K562 (cell line): ENCODE measurements at regions not wholly inside any gene's neighbourhood (a gene's known extent, or its start where the extent isn't known, plus 50 kb on each side); places are given as distances from the start of the nearest gene placed in this dataset.

Source experiments
- ATAC-seq: fragments of 200-7000 bp; cut with Tn5 transposase; 3 replicates; pipeline ENCODE4 v1.9.1; 2020; ENCODE audit warnings: moderate library complexity
- BruUV-seq: library from RNA; stranded (reverse); fragments of 400-500 nt; replicated peaks from 2 replicates; lab custom pipeline; 2021; lab: Mats Ljungman, UMichigan
- CTCF ChIA-PET: fragments of 300-600 bp; formaldehyde crosslinking; extraction: SDS; loops from one replicate; lab custom pipeline; 2021; ENCODE audit warnings: low intra/inter-chr PET ratio; lab: Yijun Ruan, JAX
- POLR2A ChIA-PET: fragments of 300-600, 350-650 bp; sonication (Branson Sonifier 250); formaldehyde crosslinking; extraction: SDS; loops from one replicate; lab custom pipeline; 2021; ENCODE audit warnings: antibody characterized with exemption, inconsistent platforms; lab: Yijun Ruan, JAX
- DNase-seq, 4 experiments: peaks; one replicate each; pipeline versions ENCODE4 v3.0.0 to v3.0.0-alpha.2; 2011 to 2018; ENCODE audit warnings: low spot score in 3 of 4, mixed read lengths in 3 of 4; ENCODE audit errors: extremely low read depth in 1 of 4
- FAIRE-seq: peaks from 2 replicates; lab custom pipeline; 2011; peaks lifted over from hg19 to GRCh38; lab: Jason Lieb, UNC
- H2AFZ ChIP-seq: 2 replicates; pipeline ENCODE4 v1.6.0; 2011; ENCODE audit warnings: low read depth, low read length, control low read depth, inconsistent platforms
- H3K27ac ChIP-seq: fragments of 200-600 bp; 3 replicates; pipeline ENCODE4 v1.8.0; 2011; ENCODE audit warnings: low read depth, mild to moderate bottlenecking, control low read depth, inconsistent platforms, low read length, moderate library complexity, mixed read lengths; ENCODE audit errors: extremely low read depth
- H3K27me3 ChIP-seq, 2 experiments: fragments of 300-600 bp in 1 of 2; 2 replicates in 1 of 2; 3 replicates in 1 of 2; pipeline versions ENCODE4 v1.6.0 to v1.8.0; 2011; ENCODE audit warnings: inconsistent platforms in 2 of 2, low read length in 2 of 2, mild to moderate bottlenecking in 1 of 2, mixed read lengths in 1 of 2, moderate library complexity in 1 of 2; ENCODE audit not compliant: control insufficient read depth in 2 of 2, insufficient read depth in 2 of 2
- H3K36me3 ChIP-seq: fragments of 300-600 bp; 3 replicates; pipeline ENCODE4 v1.8.0; 2011; ENCODE audit warnings: mild to moderate bottlenecking, low read length, inconsistent platforms; ENCODE audit not compliant: control insufficient read depth, insufficient read depth
- H3K4me1 ChIP-seq, 2 experiments: fragments of 200-600 bp in 1 of 2; replicated peaks in 1 of 2; 2 replicates in 1 of 2; 3 replicates in 1 of 2; pipeline versions ENCODE4 v1.5.1 to v1.8.0; 2011; ENCODE audit warnings: inconsistent platforms in 2 of 2, low read length in 2 of 2, mild to moderate bottlenecking in 1 of 2, mixed read lengths in 1 of 2, moderate library complexity in 1 of 2; ENCODE audit not compliant: control insufficient read depth in 2 of 2, insufficient read depth in 2 of 2
- H3K4me2 ChIP-seq: 2 replicates; pipeline ENCODE4 v1.6.1; 2011; ENCODE audit warnings: low read length, control low read depth, inconsistent platforms, mixed read lengths; ENCODE audit not compliant: insufficient read depth
- H3K4me3 ChIP-seq: fragments of 200-600 bp; sonication (generic), shearing (Covaris generic); 2 replicates; pipeline ENCODE4 v1.5.1; 2016; ENCODE audit warnings: control low read depth, inconsistent platforms
- H3K79me2 ChIP-seq: fragments of 200-600 bp; 3 replicates; pipeline ENCODE4 v1.8.0; 2011; ENCODE audit warnings: low read length, inconsistent platforms; ENCODE audit not compliant: control insufficient read depth, insufficient read depth
- H3K9ac ChIP-seq, 2 experiments: 2 replicates each; pipeline versions ENCODE4 v1.6.0 to v1.6.1; 2011; ENCODE audit warnings: low read depth in 2 of 2, low read length in 2 of 2, control low read depth in 1 of 2, inconsistent platforms in 1 of 2, mild to moderate bottlenecking in 1 of 2, mixed read lengths in 1 of 2; ENCODE audit not compliant: insufficient read depth in 1 of 2
- H3K9me1 ChIP-seq: one replicate; pipeline ENCODE4 v1.6.0; 2011; ENCODE audit warnings: inconsistent platforms, mild to moderate bottlenecking, low read length, moderate library complexity; ENCODE audit not compliant: control insufficient read depth, insufficient read depth
- H3K9me3 ChIP-seq: replicated peaks from 2 replicates; pipeline ENCODE4 v1.5.1; 2011; ENCODE audit warnings: low read depth, low read length, inconsistent platforms; ENCODE audit not compliant: control insufficient read depth, insufficient read depth
- H4K20me1 ChIP-seq: replicated peaks from 2 replicates; pipeline ENCODE4 v1.6.1; 2011; ENCODE audit warnings: low read length, inconsistent platforms, mixed read lengths; ENCODE audit not compliant: control insufficient read depth, insufficient read depth
- ARNT ChIP-seq, 2 experiments: fragments of 450-650 bp; IDR thresholded peaks; 2 replicates each; pipeline ENCODE4 v1.6.1; 2016; ENCODE audit warnings: mild to moderate bottlenecking in 1 of 2
- BDP1 ChIP-seq: IDR thresholded peaks from 3 replicates; pipeline ENCODE4 v1.6.1; 2011; ENCODE audit not compliant: insufficient read length, insufficient read depth
- COPS2 ChIP-seq: fragments of 450-650 bp; conservative IDR thresholded peaks from 2 replicates; pipeline ENCODE4 v1.6.1; 2016; ENCODE audit warnings: mild to moderate bottlenecking, moderate library complexity
- CREB5 ChIP-seq: fragments of 250-450 bp; sonication (Bioruptor Pico); IDR thresholded peaks from 2 replicates; pipeline ENCODE4 v1.5.0; 2020; ENCODE audit warnings: mild to moderate bottlenecking
- EP400 ChIP-seq: fragments of 450-650 bp; IDR thresholded peaks from 2 replicates; pipeline ENCODE4 v1.6.1; 2017; ENCODE audit warnings: antibody characterized with exemption, mild to moderate bottlenecking, moderate library complexity
- FOXK2 ChIP-seq, 2 experiments: fragments of 450-650 bp; IDR thresholded peaks in 1 of 2; conservative IDR thresholded peaks in 1 of 2; 2 replicates each; pipeline ENCODE4 v1.6.1; 2016; ENCODE audit warnings: low read depth in 2 of 2, mild to moderate bottlenecking in 1 of 2
- JUN ChIP-seq, 2 experiments: sonication (generic) in 1 of 2; formaldehyde crosslinking in 1 of 2; IDR thresholded peaks; 2 replicates each; pipeline versions ENCODE4 v1.6.1 to v1.8.0; 2012 to 2022; ENCODE audit warnings: borderline replicate concordance in 2 of 2, mild to moderate bottlenecking in 2 of 2, improper control_type of control experiment in 1 of 2, low read depth in 1 of 2, low read length in 1 of 2, missing genetic modification reagents in 1 of 2
- LARP7 ChIP-seq: fragments of 450-650 bp; IDR thresholded peaks from 2 replicates; pipeline ENCODE4 v1.6.1; 2016
- NR1H2 ChIP-seq: sonication (generic); formaldehyde crosslinking; IDR thresholded peaks from 2 replicates; pipeline ENCODE4 v1.4.0; 2020; ENCODE audit warnings: mild to moderate bottlenecking, missing genetic modification reagents
- SREBF2 ChIP-seq: sonication (generic); formaldehyde crosslinking; IDR thresholded peaks from 2 replicates; pipeline ENCODE4 v1.4.0; 2020; ENCODE audit warnings: mild to moderate bottlenecking, missing genetic modification reagents
- TAF7 ChIP-seq: fragments of 450-650 bp; IDR thresholded peaks from 2 replicates; pipeline ENCODE4 v1.6.1; 2016; ENCODE audit warnings: missing genetic modification characterization, missing compliant biosample characterization
- THRAP3 ChIP-seq: fragments of 450-650 bp; IDR thresholded peaks from 2 replicates; pipeline ENCODE4 v1.6.1; 2016; ENCODE audit warnings: mild to moderate bottlenecking, inconsistent platforms, borderline replicate concordance
- ZEB2 ChIP-seq: fragments of 450-650 bp; IDR thresholded peaks from 2 replicates; pipeline ENCODE4 v1.6.1; 2016
- ZNF140 ChIP-seq: fragments of 250-450 bp; sonication (Bioruptor Pico); IDR thresholded peaks from 2 replicates; pipeline ENCODE4 v1.8.0; 2021; ENCODE audit warnings: moderate library complexity, mild to moderate bottlenecking, inconsistent platforms
- ZNF277 ChIP-seq: fragments of 250-450 bp; sonication (Bioruptor Pico); IDR thresholded peaks from 2 replicates; pipeline ENCODE4 v1.8.0; 2022; ENCODE audit warnings: inconsistent platforms, mild to moderate bottlenecking, moderate library complexity, borderline replicate concordance
- ZNF699 ChIP-seq: fragments of 250-450 bp; sonication (Bioruptor Pico); IDR thresholded peaks from 2 replicates; pipeline ENCODE4 v1.8.0; 2021; ENCODE audit warnings: mild to moderate bottlenecking, moderate library complexity; ENCODE audit not compliant: insufficient replicate concordance
- ZNF717 ChIP-seq: fragments of 250-450 bp; sonication (Bioruptor Pico); IDR thresholded peaks from 2 replicates; pipeline ENCODE4 v1.5.0; 2021
- in situ Hi-C: fragments of 300-500 bp; cut with MboI; formaldehyde crosslinking; loops from 4 replicates; pipeline ENCODE4 v1.15.0; 2018; ENCODE audit warnings: inconsistent platforms, mixed read lengths
- intact Hi-C: fragments of 100-400 bp; cut with micrococcal nuclease; formaldehyde crosslinking; loops from 2 replicates; pipeline ENCODE4 v1.14.2; 2022
- TF ChIP-seq, protein P1 (sequence below): sonication (generic); formaldehyde crosslinking; IDR thresholded peaks from 2 replicates; pipeline ENCODE4 v1.8.1; 2022; ENCODE audit warnings: missing genetic modification reagents
- TF ChIP-seq, protein P2 (sequence below): fragments of 250-450 bp; sonication (Bioruptor Pico); IDR thresholded peaks from 2 replicates; pipeline ENCODE4 v1.5.0; 2020; ENCODE audit warnings: mild to moderate bottlenecking, borderline replicate concordance

DNA sequence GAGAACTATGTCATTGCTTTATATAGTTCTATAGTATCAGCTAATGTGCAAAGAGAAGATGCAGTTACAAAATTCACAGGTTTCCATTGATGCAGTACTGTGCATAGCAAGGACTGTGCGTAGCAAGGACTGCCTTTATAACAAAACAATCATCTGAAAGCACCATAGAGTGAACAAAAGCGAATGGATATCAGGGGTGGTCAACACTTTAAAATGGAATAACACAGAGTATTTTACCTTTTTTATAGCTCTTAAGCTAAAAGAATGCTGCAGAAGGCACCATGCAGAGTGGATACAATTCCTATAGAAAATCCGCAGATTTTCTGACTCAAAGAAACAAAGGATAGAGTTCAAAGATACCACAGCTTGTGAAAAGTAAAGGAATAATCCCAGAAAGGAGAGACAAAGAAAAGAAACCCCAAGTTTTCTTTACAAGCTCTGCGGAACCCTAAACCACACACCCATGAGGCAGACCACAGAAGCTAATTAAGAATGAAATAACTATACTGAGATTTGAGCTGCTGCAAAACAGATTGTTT, 229.9 kb upstream of the DTNA start (continued):
- no peak for TF ChIP-seq ZNF277
- TF ChIP-seq ZNF699 (CRISPR knock-in tag) = no peak
- no peak for TF ChIP-seq JUN (IDR thresholded peaks at IDR 0.05; ENCODE audit: borderline replicate concordance, low read depth, low read length)
- TF ChIP-seq JUN (CRISPR knock-in tag; IDR thresholded peaks at IDR 0.05; ENCODE audit: borderline replicate concordance) = no peak
- TF ChIP-seq LARP7 = no peak
- TF ChIP-seq ZNF140 (CRISPR knock-in tag) = no peak
- TF ChIP-seq EP400 = no peak
- TF ChIP-seq ZNF717 = no peak
- no peak for TF ChIP-seq FOXK2 (conservative IDR thresholded peaks at IDR 0.05 in 1 of 2, IDR thresholded peaks at IDR 0.05 in 1 of 2; ENCODE audit: low read depth in 2 of 2)
- no peak for TF ChIP-seq ZEB2

- Histone ChIP-seq H3K9me1 (no peaks in the 10 kb centered on the region), H3K27me3 (no peaks in the 10 kb centered on the region), H2AFZ (no peak overlapping the region), H3K27ac (no peak overlapping the region), H3K9me3 (no peaks in the 10 kb centered on the region), H3K4me2 (no peak overlapping the region), H3K79me2 (no peaks in the 10 kb centered on the region), H3K9ac (no peak overlapping the region), H3K4me3 (no peak overlapping the region), H4K20me1 (no peaks in the 10 kb centered on the region), H3K4me1 (no peaks in the 10 kb centered on the region), H3K36me3 (no peaks in the 10 kb centered on the region)
- no peak for FAIRE-seq
- in situ Hi-C loops = no loop called here
- POLR2A ChIA-PET = no interaction called here
- no peak for ATAC-seq
- no peak for TF ChIP-seq NR1H2 (CRISPR knock-in tag)
- TF ChIP-seq, protein P1, sequence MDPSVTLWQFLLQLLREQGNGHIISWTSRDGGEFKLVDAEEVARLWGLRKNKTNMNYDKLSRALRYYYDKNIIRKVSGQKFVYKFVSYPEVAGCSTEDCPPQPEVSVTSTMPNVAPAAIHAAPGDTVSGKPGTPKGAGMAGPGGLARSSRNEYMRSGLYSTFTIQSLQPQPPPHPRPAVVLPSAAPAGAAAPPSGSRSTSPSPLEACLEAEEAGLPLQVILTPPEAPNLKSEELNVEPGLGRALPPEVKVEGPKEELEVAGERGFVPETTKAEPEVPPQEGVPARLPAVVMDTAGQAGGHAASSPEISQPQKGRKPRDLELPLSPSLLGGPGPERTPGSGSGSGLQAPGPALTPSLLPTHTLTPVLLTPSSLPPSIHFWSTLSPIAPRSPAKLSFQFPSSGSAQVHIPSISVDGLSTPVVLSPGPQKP (CRISPR knock-in tag) = no peak
- no peak for TF ChIP-seq THRAP3
- no peak for TF ChIP-seq ARNT (IDR thresholded peaks at IDR 0.05)
- no peak for TF ChIP-seq SREBF2 (CRISPR knock-in tag)
- no peak for TF ChIP-seq CREB5 (CRISPR knock-in tag)
- no peak for TF ChIP-seq BDP1
- no peak for TF ChIP-seq COPS2
- TF ChIP-seq, protein P2, sequence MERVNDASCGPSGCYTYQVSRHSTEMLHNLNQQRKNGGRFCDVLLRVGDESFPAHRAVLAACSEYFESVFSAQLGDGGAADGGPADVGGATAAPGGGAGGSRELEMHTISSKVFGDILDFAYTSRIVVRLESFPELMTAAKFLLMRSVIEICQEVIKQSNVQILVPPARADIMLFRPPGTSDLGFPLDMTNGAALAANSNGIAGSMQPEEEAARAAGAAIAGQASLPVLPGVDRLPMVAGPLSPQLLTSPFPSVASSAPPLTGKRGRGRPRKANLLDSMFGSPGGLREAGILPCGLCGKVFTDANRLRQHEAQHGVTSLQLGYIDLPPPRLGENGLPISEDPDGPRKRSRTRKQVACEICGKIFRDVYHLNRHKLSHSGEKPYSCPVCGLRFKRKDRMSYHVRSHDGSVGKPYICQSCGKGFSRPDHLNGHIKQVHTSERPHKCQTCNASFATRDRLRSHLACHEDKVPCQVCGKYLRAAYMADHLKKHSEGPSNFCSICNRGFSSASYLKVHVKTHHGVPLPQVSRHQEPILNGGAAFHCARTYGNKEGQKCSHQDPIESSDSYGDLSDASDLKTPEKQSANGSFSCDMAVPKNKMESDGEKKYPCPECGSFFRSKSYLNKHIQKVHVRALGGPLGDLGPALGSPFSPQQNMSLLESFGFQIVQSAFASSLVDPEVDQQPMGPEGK (CRISPR knock-in tag) = no peak
- TF ChIP-seq TAF7 = no peak
- intact Hi-C loops = no loop called here
- CTCF ChIA-PET = no interaction called here
- no peak for DNase-seq
- BruUV-seq = no TSS peak
These were observed 227.9 kb upstream of the DTNA start for GRCh38 chr18:34482204-34482603.
